ENCODE measurements at regions not wholly inside any gene's neighbourhood (a gene's known extent, or its start where the extent isn't known, plus 50 kb on each side); places are given as distances from the start of the nearest gene placed in this dataset.

- DNase-seq (ENCODE audit: low read depth in 2 of 2): no peak
These were observed 402.1 kb upstream of the CHD6 start for GRCh38 chr20:42020316-42020715.

GRCh38 chr20:42018979-42019378, 400.8 kb upstream of the CHD6 start:
- DNase-seq (ENCODE audit: low read depth in 2 of 2): no peak

DNA sequence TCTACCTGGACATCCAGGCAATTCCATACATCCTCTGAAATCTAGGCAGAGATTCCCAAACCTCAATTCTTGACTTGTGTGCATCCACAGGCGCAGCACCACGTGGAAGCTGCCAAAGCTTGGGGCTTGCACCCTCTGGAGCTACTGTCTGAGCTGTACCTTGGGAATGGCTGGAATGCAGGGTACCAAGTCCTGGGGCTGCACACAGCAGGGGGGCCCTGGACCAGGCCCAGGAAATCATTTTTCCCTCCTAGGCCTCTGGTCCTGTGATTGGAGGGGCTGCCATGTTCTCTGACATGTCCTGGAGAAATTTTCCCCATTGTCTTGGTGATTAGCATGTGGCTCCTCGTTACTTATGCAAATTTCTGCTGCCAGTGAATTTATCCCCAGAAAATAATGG, 391.9 kb upstream of the CHD6 start:
- no peak for DNase-seq (ENCODE audit: low read depth in 2 of 2)

DNA sequence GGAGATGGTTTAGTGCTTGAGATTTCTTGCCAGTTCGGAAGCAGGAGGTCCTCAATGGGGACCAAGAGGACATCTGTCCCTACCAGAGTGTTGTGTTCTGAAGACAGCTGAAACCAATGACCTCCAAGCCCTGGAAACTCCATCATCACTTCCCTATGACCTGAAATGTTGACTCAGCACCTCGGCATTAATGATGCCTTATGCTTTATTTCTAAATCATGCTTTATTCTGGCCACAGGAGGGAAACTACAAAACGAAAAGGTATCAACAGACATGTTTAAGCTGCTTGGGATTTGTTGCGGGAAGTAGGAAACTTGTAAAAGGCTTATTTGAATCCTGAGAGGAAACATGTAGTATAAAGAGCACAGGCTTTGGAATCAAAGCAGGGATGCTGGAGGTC, 389.1 kb upstream of the CHD6 start:
- DNase-seq (ENCODE audit: low read depth in 2 of 2): no peak

- no peak for DNase-seq (ENCODE audit: low read depth in 2 of 2)
These were observed 387.0 kb upstream of the CHD6 start for GRCh38 chr20:42005211-42005610.

GRCh38 chr20:42003380-42003779, 385.2 kb upstream of the CHD6 start:
- no peak for DNase-seq (ENCODE audit: low read depth in 2 of 2)

GRCh38 chr20:41998539-41999341, 380.6 kb upstream of the CHD6 start:
- no peak for DNase-seq (ENCODE audit: low read depth in 2 of 2)

DNA sequence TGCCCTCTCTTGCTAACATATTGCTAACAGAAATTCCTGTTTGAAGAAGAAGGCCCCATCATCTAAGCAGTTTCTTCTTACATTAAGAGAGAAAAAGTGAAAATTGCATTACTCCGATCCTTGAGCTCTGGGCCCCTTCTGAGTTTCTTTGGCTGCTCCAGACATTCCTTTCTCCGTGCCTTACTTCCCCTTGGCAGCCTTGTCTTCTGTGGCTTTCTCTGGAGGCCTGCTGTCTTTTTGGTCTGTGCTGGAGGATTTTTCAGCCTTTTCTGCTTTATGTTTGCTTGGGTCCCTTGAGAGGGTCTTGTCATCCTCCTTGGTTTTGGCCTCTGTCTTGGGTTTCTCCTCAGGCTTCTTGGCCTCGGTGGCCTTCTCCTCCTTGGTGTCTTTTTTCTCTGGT, 378.8 kb upstream of the CHD6 start:
- no peak for DNase-seq (ENCODE audit: low read depth in 2 of 2)

GRCh38 chr20:41992481-41992880, 374.3 kb upstream of the CHD6 start:
- DNase-seq (ENCODE audit: low read depth in 2 of 2): no peak

DNA sequence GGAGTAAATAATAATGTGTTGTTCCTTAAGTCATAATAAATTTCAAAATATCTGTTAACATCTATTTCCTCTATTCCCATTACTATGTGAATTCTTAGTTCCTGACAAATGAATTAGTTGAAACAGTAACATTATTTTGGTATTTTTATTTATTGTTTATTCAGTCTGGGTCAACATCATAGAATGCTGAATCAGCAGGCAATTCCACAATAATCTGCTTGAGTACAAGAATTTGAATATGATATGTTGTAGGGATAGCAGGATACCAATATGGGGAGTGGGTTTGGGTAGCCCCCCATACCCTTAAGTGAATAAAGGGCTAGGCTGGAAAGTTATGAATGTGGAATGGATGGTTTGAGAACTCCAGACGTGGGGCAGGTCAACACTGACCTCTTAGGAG, 373.2 kb upstream of the CHD6 start:
- DNase-seq (ENCODE audit: low read depth in 2 of 2): no peak

- DNase-seq (ENCODE audit: low read depth in 2 of 2): no peak
These were observed 371.9 kb upstream of the CHD6 start for GRCh38 chr20:41989935-41990635.

DNA sequence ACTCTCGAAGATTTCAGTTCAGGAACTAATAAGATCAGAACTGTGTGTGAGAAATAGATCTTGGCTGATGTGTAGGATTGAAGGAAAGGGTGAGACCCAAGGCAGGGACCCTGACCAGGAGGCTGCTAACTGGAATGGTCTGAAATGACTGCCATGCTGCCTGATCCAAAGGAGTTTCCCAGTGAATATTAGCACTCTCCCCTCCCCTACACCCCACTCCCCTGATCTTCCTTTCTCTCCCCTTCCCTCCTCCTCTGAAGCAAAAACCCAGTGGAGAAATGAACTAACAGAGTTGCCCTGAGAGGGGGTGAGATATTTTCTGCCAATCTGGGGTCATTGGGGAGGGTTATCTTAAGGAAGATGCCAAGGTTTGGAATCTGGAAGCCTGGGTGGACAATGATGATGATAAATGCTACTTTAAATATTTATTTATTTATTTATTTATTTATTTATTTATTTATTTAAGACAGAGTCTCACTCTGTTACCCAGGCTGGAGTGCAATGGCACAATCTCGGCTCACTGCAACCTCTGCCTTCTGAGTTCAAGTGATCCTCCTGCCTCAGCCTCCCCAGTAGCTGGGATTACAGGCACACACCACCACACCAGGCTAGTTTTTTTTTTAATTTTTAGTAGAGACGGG, 371.0 kb upstream of the CHD6 start:
- DNase-seq (ENCODE audit: low read depth in 2 of 2): no peak

DNA sequence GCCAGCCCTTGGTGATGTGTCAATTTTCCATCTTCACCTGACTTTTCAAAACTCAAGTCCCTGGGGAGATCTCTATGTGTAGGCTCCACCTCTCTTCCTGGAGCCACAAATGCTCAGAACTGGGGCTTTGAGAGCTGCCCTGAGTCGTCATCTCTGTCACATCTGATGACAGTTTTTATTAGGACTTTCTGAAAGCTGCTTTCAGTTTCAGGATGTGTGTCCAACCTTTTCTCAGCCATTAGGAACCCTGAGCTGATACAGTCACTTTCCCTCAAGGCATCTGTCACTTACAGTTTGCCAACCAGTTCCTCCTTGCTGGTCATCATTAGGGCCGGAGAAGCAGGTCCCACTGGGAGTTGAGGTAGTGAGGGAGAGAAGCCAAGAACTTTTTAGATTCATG, 365.9 kb upstream of the CHD6 start:
- DNase-seq (ENCODE audit: low read depth in 2 of 2): no peak

DNA sequence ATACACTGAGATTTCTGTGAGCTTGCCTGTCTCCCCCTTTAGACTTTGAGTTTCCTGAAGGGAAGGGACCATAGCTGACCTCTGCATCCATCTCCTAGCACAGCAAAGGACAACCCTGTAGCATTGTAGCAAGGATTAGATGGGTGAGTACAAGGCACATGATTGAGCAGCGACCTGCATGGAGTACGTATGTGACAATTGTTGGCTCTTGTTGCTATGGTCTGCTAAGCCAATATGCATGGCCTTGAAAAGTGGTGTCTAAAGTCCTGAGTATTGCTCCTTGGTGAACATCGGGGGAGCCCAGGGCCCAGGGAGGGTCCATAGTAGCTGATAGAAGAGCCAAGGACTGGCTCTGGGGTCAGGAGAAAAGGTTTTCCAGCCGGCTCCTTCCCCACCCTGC, 365.0 kb upstream of the CHD6 start:
- no peak for DNase-seq (ENCODE audit: low read depth in 2 of 2)

DNA sequence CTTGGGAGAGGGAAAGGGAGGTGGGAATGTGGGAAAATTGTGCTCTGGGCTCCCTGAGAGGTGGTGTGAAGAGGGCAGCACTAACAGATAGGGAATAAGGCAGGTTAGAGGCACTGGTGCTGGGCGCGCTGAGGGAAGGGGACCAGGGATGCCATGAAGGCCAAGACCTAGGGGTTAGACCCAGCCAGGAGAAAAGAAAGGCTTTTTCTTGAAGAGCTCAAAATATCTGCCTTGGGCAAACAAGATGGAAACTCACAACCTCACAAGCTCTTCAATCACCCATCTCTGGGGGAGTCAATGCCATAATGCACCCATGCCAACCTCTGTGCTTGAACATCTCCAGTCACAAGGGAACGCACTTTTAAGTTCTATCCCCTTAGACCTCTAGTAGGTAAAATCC, 363.6 kb upstream of the CHD6 start:
- DNase-seq (ENCODE audit: low read depth in 2 of 2): no peak

GRCh38 chr20:41978875-41979274, 360.7 kb upstream of the CHD6 start:
- no peak for DNase-seq (ENCODE audit: low read depth in 2 of 2)

DNA sequence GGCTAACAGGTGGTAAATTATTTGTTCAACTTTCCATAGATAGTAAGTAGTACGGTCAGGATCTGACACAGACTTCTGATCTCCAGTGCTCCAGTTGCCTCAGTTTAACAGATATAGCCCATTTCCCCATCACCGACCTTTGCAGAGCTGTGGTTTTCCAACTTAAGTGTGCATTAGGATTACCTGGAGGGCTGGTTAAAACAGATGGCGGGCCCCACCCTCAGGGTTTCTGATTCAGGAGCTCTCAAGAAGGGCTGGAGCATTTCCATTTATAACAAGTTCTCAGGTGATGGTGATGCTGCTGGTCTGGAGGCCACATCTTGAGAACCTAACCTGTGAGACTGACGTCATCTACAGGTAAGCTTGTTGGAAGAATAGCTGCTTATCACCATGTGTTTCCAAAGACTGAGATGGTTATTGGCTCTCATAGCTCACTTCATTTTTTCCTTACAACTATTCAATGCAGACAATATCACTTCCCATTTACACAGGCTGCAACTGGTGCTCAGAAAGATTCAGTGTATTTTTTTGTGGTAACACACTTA, 360.1 kb upstream of the CHD6 start:
- no peak for DNase-seq (ENCODE audit: low read depth in 2 of 2)

GRCh38 chr20:41969656-41970055, 351.5 kb upstream of the CHD6 start:
- no peak for DNase-seq (ENCODE audit: low read depth in 2 of 2)

DNA sequence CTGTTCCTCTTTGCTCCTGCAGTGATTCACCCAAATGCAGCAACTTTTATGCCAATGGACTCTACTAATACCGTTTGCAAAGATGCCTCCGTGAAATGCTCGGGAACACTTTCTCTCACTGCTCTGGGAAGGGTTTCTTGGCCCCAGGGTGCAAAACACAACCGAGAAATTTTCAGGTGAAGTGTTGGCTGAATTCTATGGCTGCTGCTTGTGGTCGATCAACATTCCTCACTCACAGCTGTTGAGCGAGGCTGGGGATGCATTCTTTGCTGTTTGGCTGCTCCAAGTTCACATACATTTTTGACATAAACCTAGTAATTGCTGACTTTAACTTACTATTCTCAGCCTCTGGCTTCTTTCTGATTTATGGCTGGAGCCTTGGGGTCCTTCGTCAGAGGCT, 342.0 kb upstream of the CHD6 start:
- DNase-seq (ENCODE audit: low read depth in 2 of 2): no peak

GRCh38 chr20:41958391-41958790, 340.2 kb upstream of the CHD6 start:
- no peak for DNase-seq (ENCODE audit: low read depth in 2 of 2)

DNA sequence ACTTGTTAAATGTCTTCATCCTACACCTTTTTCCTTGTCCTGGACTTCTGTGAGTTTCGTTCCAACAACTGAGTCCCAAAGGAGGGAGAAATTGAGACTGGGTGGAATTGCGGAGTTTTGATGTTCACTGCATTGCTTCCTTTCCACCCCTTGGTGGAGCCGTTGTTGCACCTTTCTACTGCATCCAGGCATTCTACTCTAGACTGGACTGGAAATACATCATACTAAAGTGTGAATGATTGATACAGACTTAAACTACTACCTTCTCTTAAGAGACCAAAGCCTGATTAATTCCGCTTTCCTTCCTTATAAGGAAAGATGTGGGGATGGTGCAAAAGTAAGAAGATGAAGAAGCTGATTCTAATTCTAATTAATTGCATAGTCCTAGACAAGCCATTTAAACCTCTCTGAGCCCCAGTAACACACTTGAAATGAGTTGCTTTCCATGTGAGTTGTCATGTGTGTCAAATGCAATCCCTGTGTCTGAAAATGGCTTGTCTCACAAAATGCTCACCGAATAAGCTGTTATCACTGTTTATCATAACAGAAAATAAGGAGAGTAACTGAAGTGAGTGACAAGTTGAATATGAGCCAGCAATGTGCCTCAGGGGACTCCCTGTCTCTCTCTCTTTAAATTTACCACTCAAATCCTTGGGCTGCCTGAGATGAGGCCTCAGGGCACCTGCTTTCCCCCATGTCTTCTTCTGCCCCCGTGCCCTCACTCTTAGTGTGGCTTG, 338.3 kb upstream of the CHD6 start:
- no peak for DNase-seq (ENCODE audit: low read depth in 2 of 2)

GRCh38 chr20:41952166-41952565, 334.0 kb upstream of the CHD6 start:
- DNase-seq (ENCODE audit: low read depth in 2 of 2): no peak
